ENCODE measurements at regions not wholly inside any gene's neighbourhood (a gene's known extent, or its start where the extent isn't known, plus 50 kb on each side); places are given as distances from the start of the nearest gene placed in this dataset.

DNA sequence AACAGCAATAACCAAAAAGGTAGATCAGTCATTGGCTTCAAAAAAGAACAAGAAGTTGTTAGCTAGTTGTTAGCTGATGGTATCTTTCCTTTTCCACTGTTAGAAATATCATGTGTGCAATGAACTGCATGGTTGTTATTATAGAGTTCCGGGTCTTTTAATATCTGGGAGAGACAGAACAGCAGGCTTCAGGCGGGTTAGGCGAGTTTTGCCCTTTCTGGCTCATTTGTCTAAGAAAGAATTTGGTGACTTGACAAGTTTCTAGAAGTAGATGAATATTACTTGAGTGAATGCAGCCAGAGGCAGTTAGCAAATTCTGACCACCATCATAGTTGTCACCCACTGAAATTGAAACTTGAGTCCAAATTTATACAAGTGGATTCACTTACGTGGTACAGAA lies 88.9 kb upstream of the MID1 start:
- no peak for ATAC-seq
- POLR2A ChIA-PET = no interaction called here
- no peak for DNase-seq (ENCODE audit: low read depth in 1 of 2, low spot score in 1 of 2)
- no peak overlapping the region for H3K4me3 ChIP-seq
- H3K27ac ChIP-seq = no peak overlapping the region
- CTCF ChIA-PET = interaction anchor here (1.0 to 1.3 kb wide), 2 partner anchors 73 to 519 kb away, joined by 3 to 4 read pairs; no protein-coding TSS in a partner anchor
- no peaks in the 10 kb centered on the region for H3K4me1 ChIP-seq
- TF ChIP-seq, protein P1, sequence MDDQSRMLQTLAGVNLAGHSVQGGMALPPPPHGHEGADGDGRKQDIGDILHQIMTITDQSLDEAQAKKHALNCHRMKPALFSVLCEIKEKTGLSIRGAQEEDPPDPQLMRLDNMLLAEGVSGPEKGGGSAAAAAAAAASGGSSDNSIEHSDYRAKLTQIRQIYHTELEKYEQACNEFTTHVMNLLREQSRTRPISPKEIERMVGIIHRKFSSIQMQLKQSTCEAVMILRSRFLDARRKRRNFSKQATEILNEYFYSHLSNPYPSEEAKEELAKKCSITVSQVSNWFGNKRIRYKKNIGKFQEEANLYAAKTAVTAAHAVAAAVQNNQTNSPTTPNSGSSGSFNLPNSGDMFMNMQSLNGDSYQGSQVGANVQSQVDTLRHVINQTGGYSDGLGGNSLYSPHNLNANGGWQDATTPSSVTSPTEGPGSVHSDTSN (IDR thresholded peaks at IDR 0.05) = no peak
- TF ChIP-seq, protein P2, sequence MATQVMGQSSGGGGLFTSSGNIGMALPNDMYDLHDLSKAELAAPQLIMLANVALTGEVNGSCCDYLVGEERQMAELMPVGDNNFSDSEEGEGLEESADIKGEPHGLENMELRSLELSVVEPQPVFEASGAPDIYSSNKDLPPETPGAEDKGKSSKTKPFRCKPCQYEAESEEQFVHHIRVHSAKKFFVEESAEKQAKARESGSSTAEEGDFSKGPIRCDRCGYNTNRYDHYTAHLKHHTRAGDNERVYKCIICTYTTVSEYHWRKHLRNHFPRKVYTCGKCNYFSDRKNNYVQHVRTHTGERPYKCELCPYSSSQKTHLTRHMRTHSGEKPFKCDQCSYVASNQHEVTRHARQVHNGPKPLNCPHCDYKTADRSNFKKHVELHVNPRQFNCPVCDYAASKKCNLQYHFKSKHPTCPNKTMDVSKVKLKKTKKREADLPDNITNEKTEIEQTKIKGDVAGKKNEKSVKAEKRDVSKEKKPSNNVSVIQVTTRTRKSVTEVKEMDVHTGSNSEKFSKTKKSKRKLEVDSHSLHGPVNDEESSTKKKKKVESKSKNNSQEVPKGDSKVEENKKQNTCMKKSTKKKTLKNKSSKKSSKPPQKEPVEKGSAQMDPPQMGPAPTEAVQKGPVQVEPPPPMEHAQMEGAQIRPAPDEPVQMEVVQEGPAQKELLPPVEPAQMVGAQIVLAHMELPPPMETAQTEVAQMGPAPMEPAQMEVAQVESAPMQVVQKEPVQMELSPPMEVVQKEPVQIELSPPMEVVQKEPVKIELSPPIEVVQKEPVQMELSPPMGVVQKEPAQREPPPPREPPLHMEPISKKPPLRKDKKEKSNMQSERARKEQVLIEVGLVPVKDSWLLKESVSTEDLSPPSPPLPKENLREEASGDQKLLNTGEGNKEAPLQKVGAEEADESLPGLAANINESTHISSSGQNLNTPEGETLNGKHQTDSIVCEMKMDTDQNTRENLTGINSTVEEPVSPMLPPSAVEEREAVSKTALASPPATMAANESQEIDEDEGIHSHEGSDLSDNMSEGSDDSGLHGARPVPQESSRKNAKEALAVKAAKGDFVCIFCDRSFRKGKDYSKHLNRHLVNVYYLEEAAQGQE (IDR thresholded peaks at IDR 0.05) = no peak
- TF ChIP-seq, protein P3, sequence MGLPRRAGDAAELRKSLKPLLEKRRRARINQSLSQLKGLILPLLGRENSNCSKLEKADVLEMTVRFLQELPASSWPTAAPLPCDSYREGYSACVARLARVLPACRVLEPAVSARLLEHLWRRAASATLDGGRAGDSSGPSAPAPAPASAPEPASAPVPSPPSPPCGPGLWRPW (IDR thresholded peaks at IDR 0.05) = no peak
- TF ChIP-seq HOXB5 (CRISPR knock-in tag; IDR thresholded peaks at IDR 0.05) = no peak
- TF ChIP-seq EHF (CRISPR knock-in tag; IDR thresholded peaks at IDR 0.05) = no peak
- no peak for TF ChIP-seq FOXS1 (CRISPR knock-in tag; IDR thresholded peaks at IDR 0.05)
- TF ChIP-seq FOSB (CRISPR knock-in tag; IDR thresholded peaks at IDR 0.05) = no peak
- no peak for TF ChIP-seq HDAC2 (IDR thresholded peaks at IDR 0.05)
- TF ChIP-seq RAD21 (conservative IDR thresholded peaks at IDR 0.05 in 1 of 2, IDR thresholded peaks at IDR 0.05 in 1 of 2) = no peak
- no peak for TF ChIP-seq CHD4 (IDR thresholded peaks at IDR 0.05; ENCODE audit: borderline replicate concordance)
- no peak for TF ChIP-seq GATA3 (IDR thresholded peaks at IDR 0.05; ENCODE audit: borderline replicate concordance)
- TF ChIP-seq RARB (CRISPR knock-in tag; IDR thresholded peaks at IDR 0.05) = no peak
- no peak for TF ChIP-seq RFX5 (IDR thresholded peaks at IDR 0.05)
- no peak for TF ChIP-seq HOXA7 (CRISPR knock-in tag; IDR thresholded peaks at IDR 0.05)
- no peak for TF ChIP-seq HOXB13 (CRISPR knock-in tag; IDR thresholded peaks at IDR 0.05; ENCODE audit: low read depth)
- no peak for TF ChIP-seq POLR2AphosphoS2 (conservative IDR thresholded peaks at IDR 0.05; ENCODE audit: low read length)
- no peak for TF ChIP-seq RCOR1 (IDR thresholded peaks at IDR 0.05; ENCODE audit: low read depth, low read length)
- no peak for TF ChIP-seq SMC3 (IDR thresholded peaks at IDR 0.05)
- no peak overlapping the region for H3K4me2 ChIP-seq
- FAIRE-seq = no peak
- 87% methylated on average over 4 of the region's 4 CpGs for WGBS (ENCODE audit: missing lambda C conversion rate)
- no peaks in the 10 kb centered on the region for H3K9me3 ChIP-seq

DNA sequence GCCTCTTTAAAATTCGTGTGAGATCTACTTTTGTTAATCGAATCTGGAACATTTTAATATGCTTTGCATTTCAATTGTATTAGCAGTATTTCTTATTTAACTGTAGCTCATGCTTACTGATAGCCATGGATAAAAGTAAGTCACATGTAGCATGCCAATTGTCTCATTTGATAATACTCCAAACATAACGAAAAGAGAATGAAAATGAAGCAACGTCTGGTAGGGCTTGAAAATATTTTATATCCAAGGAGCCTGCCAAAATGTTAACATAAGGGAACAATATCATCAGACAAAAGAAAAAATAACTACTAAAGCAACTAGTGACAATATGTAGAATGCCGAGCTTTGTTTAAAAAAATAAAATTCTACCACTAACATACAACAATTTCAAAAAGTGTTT lies 94.1 kb upstream of the MID1 start:
- FAIRE-seq (peak; percentile 18), DNase-seq (ENCODE audit: low read depth in 1 of 2, low spot score in 1 of 2) (no peak), ATAC-seq (no peak)
- Histone ChIP-seq H3K9me3 (no peaks in the 10 kb centered on the region), H3K27ac (no peak overlapping the region), H3K4me2 (no peak overlapping the region), H3K4me3 (no peak overlapping the region), H3K4me1 (no peaks in the 10 kb centered on the region)
- TF ChIP-seq POLR2A (IDR thresholded peaks at IDR 0.05; ENCODE audit: low read length) (no peak), NFE2L2 (conservative IDR thresholded peaks at IDR 0.05; ENCODE audit: low read length) (no peak), RNF2 (IDR thresholded peaks at IDR 0.05; ENCODE audit: borderline replicate concordance, low read depth) (no peak)
- POLR2A ChIA-PET = no interaction called here
- WGBS (ENCODE audit: missing lambda C conversion rate) = 49% methylated on average over 5 of the region's 5 CpGs
- CTCF ChIA-PET = interaction anchor here (1.3 to 2.0 kb wide), 3 partner anchors 9 to 525 kb away, joined by 4 to 7 read pairs (median 7); no protein-coding TSS in a partner anchor

DNA sequence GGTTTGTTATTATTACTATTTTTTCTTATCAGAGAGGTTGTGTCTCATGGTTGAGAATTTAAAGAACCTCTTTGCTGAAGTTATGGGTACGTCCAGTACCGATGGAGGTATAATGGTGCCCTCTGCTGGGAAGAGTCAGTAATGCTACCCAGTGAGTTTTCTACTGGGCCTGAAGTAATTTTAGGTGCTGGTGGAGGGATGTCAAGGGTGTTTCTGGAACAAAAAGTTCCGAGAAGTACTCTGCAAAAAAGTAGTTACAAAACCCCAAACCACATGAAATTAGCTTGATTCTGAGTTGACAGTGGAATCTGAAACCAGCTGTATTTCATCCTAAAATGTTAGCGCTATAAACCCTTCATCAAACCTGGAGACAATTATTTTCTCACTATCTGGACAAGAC lies 102.5 kb upstream of the MID1 start:
- Histone ChIP-seq H3K4me1 (no peaks in the 10 kb centered on the region; the same call in 2 of the 3 replicates), H3K27ac (0 out of 6 replicates have a peak overlapping the region, but pooled peaks of 1 of the 2 experiments have one; percentile 20), H3K4me2 (peak overlapping the region; percentile 18; the same call in 1 of the 3 replicates), H3K9me3 (no peaks in the 10 kb centered on the region), H3K4me3 (no peak overlapping the region)
- TF ChIP-seq, protein P4, sequence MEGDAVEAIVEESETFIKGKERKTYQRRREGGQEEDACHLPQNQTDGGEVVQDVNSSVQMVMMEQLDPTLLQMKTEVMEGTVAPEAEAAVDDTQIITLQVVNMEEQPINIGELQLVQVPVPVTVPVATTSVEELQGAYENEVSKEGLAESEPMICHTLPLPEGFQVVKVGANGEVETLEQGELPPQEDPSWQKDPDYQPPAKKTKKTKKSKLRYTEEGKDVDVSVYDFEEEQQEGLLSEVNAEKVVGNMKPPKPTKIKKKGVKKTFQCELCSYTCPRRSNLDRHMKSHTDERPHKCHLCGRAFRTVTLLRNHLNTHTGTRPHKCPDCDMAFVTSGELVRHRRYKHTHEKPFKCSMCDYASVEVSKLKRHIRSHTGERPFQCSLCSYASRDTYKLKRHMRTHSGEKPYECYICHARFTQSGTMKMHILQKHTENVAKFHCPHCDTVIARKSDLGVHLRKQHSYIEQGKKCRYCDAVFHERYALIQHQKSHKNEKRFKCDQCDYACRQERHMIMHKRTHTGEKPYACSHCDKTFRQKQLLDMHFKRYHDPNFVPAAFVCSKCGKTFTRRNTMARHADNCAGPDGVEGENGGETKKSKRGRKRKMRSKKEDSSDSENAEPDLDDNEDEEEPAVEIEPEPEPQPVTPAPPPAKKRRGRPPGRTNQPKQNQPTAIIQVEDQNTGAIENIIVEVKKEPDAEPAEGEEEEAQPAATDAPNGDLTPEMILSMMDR (IDR thresholded peaks at IDR 0.05) = peak; percentile 66
- TF ChIP-seq FOSB (CRISPR knock-in tag; IDR thresholded peaks at IDR 0.05) = no peak
- TF ChIP-seq SMC3 (IDR thresholded peaks at IDR 0.05) = peak; percentile 75
- TF ChIP-seq RAD21 (conservative IDR thresholded peaks at IDR 0.05 in 1 of 2, IDR thresholded peaks at IDR 0.05 in 1 of 2) = peak; percentile 76 to 77
- ChIA-PET POLR2A (no interaction called here), CTCF (interaction anchor here (0.6 to 5.4 kb wide), 32 partner anchors 9 to 536 kb away, joined by 3 to 58 read pairs (median 4); no protein-coding TSS in a partner anchor)
- peak; percentile 94 for FAIRE-seq
- WGBS (ENCODE audit: missing lambda C conversion rate) = 25% methylated on average over 4 of the region's 4 CpGs
- ATAC-seq = peak; percentile 83 to 88; a peak in 5 of 6 replicates
- DNase-seq (ENCODE audit: low read depth in 1 of 2, low spot score in 1 of 2) = peak; percentile 47 to 51
